Esophagus squamous epithelium (tissue), 4 donors: ENCODE measurements at regions not wholly inside any gene's neighbourhood (a gene's known extent, or its start where the extent isn't known, plus 50 kb on each side); places are given as distances from the start of the nearest gene placed in this dataset.

Experiments
- POLR2A ChIP-seq, 4 donors: fragments of 450-650 bp; IDR thresholded peaks; one replicate each; pipeline ENCODE4 v1.6.1; 2017; ENCODE audit warnings: antibody characterized with exemption in 4 of 4, mild to moderate bottlenecking in 4 of 4, moderate library complexity in 3 of 4
- TF ChIP-seq, protein P1 (sequence below), 6 experiments: fragments of 450-650 bp in 4 of 6; fragments of 200-600 bp in 2 of 6; sonication (generic) in 2 of 6; IDR thresholded peaks; one replicate each; pipeline ENCODE4 v1.5.1; 2016 to 2019; ENCODE audit warnings: antibody characterized with exemption in 6 of 6, mild to moderate bottlenecking in 4 of 6, moderate library complexity in 4 of 6

DNA sequence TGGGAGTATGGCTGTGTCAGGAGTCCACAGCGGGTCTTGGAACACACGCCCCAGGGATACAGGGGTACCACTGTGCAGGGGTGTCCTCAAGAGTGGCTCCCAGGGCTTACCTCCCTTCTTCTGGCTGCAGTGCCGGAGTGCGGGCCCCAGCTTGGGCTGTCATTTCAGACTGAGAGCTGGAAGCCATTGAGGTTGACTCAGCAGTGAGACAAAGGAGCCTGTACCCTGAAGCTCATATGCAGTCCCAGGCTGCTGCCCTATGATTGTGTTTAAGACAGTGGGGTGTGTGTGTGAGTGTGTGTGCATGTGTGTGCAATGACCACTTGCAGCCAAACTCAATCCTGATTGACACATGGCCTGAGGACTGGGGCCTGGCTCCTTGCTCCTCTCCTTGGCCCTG, 167.7 kb upstream of the AFDN start:
- TF ChIP-seq, protein P1, sequence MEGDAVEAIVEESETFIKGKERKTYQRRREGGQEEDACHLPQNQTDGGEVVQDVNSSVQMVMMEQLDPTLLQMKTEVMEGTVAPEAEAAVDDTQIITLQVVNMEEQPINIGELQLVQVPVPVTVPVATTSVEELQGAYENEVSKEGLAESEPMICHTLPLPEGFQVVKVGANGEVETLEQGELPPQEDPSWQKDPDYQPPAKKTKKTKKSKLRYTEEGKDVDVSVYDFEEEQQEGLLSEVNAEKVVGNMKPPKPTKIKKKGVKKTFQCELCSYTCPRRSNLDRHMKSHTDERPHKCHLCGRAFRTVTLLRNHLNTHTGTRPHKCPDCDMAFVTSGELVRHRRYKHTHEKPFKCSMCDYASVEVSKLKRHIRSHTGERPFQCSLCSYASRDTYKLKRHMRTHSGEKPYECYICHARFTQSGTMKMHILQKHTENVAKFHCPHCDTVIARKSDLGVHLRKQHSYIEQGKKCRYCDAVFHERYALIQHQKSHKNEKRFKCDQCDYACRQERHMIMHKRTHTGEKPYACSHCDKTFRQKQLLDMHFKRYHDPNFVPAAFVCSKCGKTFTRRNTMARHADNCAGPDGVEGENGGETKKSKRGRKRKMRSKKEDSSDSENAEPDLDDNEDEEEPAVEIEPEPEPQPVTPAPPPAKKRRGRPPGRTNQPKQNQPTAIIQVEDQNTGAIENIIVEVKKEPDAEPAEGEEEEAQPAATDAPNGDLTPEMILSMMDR (IDR thresholded peaks at IDR 0.05), result no peak
- no peak for TF ChIP-seq POLR2A (IDR thresholded peaks at IDR 0.05)
